ENCODE measurements at regions not wholly inside any gene's neighbourhood (a gene's known extent, or its start where the extent isn't known, plus 50 kb on each side); places are given as distances from the start of the nearest gene placed in this dataset.

DNA sequence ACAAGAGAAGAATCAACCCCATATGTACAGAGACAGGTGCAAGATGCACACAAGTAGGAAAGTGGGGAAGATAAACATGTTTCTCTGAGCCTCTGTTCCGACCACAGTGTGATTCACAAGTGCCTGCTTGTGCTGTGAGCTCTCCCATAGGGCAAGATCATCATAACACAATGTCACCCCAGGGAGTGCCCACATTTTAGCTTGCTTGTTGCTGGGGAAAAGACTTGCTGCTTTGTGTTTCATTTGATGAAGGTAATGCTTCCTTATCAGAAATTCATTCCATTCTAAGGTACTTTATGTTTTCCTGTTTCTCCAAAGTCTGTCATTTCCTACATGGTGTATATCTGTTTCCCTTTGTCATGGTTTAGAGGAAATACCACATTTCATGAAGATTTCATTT lies 304.5 kb upstream of the DIPK2B start:
- TF ChIP-seq, protein P1, sequence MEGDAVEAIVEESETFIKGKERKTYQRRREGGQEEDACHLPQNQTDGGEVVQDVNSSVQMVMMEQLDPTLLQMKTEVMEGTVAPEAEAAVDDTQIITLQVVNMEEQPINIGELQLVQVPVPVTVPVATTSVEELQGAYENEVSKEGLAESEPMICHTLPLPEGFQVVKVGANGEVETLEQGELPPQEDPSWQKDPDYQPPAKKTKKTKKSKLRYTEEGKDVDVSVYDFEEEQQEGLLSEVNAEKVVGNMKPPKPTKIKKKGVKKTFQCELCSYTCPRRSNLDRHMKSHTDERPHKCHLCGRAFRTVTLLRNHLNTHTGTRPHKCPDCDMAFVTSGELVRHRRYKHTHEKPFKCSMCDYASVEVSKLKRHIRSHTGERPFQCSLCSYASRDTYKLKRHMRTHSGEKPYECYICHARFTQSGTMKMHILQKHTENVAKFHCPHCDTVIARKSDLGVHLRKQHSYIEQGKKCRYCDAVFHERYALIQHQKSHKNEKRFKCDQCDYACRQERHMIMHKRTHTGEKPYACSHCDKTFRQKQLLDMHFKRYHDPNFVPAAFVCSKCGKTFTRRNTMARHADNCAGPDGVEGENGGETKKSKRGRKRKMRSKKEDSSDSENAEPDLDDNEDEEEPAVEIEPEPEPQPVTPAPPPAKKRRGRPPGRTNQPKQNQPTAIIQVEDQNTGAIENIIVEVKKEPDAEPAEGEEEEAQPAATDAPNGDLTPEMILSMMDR (IDR thresholded peaks at IDR 0.05; ENCODE audit: extremely low read depth in 1 of 2, insufficient read depth in 1 of 2, low read depth in 1 of 2, low read length in 2 of 2), result no peak
- TF ChIP-seq POLR2A (IDR thresholded peaks at IDR 0.05; ENCODE audit: low read depth, low read length), result peak; percentile 36
- peak; percentile 37 for TF ChIP-seq POLR2AphosphoS5 (IDR thresholded peaks at IDR 0.05; ENCODE audit: insufficient read depth, low read depth, low read length)
